Endothelial cell of umbilical vein (primary cell): ENCODE measurements at regions not wholly inside any gene's neighbourhood (a gene's known extent, or its start where the extent isn't known, plus 50 kb on each side); places are given as distances from the start of the nearest gene placed in this dataset.

Experiments
- BruUV-seq: library from RNA; stranded (reverse); fragments of 400-500 nt; replicated peaks from 2 replicates; lab custom pipeline; 2021; lab: Mats Ljungman, UMichigan
- CTCF ChIA-PET: fragments of 300-600, 350-600 bp; sonication (Branson Sonifier 250); formaldehyde crosslinking; loops from one replicate; lab custom pipeline; 2021; ENCODE audit warnings: antibody characterized with exemption, inconsistent platforms; lab: Charles Lee
- POLR2A ChIA-PET: fragments of 300-600, 350-600 bp; sonication (Branson Sonifier 250); formaldehyde crosslinking; loops from one replicate; lab custom pipeline; 2021; ENCODE audit warnings: antibody characterized with exemption, inconsistent platforms; lab: Charles Lee
- DNase-seq: peaks from one replicate; pipeline ENCODE4 v3.0.0-alpha.2; 2011; ENCODE audit warnings: low read depth, low spot score
- FAIRE-seq: peaks from 2 replicates; lab custom pipeline; 2011; peaks lifted over from hg19 to GRCh38; lab: Jason Lieb, UNC
- H2AFZ ChIP-seq: 2 replicates; pipeline ENCODE4 v1.6.0; 2012; ENCODE audit warnings: low read depth, low read length, control low read depth, inconsistent platforms
- H3K27ac ChIP-seq: 2 replicates; pipeline ENCODE4 v1.5.1; 2011; ENCODE audit warnings: low read depth, mild to moderate bottlenecking, control low read depth, low read length, moderate library complexity; ENCODE audit not compliant: insufficient read depth
- H3K27me3 ChIP-seq, 2 experiments: 2 replicates each; pipeline versions ENCODE4 v1.6.0 to v1.6.1; 2011; ENCODE audit warnings: low read length in 2 of 2, mixed read lengths in 1 of 2; ENCODE audit not compliant: control insufficient read depth in 2 of 2, insufficient read depth in 2 of 2
- H3K36me3 ChIP-seq, 2 experiments: 2 replicates in 1 of 2; 3 replicates in 1 of 2; pipeline ENCODE4 v1.5.1; 2011; ENCODE audit warnings: low read length in 2 of 2, mild to moderate bottlenecking in 1 of 2, moderate library complexity in 1 of 2; ENCODE audit not compliant: control insufficient read depth in 2 of 2, insufficient read depth in 2 of 2; ENCODE audit errors: extremely low read depth in 1 of 2
- H3K4me1 ChIP-seq: 3 replicates; pipeline ENCODE4 v1.5.1; 2011; ENCODE audit warnings: mild to moderate bottlenecking, low read length; ENCODE audit not compliant: control insufficient read depth, insufficient read depth; ENCODE audit errors: extremely low read depth
- H3K4me2 ChIP-seq: 2 replicates; pipeline ENCODE4 v1.6.1; 2011; ENCODE audit warnings: low read length, control low read depth, mixed read lengths; ENCODE audit not compliant: insufficient read depth
- H3K4me3 ChIP-seq, 3 experiments: fragments of 200-600 bp in 1 of 3; sonication (generic), shearing (Covaris generic) in 1 of 3; replicated peaks in 1 of 3; 2 replicates each; pipeline ENCODE4 v1.5.1; 2011 to 2016; ENCODE audit warnings: control low read depth in 3 of 3, low read length in 3 of 3, mild to moderate bottlenecking in 2 of 3, inconsistent platforms in 1 of 3, low read depth in 1 of 3, moderate library complexity in 1 of 3; ENCODE audit not compliant: insufficient read depth in 1 of 3
- H3K79me2 ChIP-seq: 2 replicates; pipeline ENCODE4 v1.6.0; 2012; ENCODE audit warnings: low read length, inconsistent platforms; ENCODE audit not compliant: control insufficient read depth, insufficient read depth
- H3K9ac ChIP-seq: replicated peaks from 2 replicates; pipeline ENCODE3; 2011; ENCODE audit warnings: low read length, control low read depth; ENCODE audit not compliant: insufficient read depth; ENCODE audit errors: extremely low read depth
- H3K9me1 ChIP-seq: replicated peaks from 3 replicates; pipeline ENCODE4 v1.6.0; 2011; ENCODE audit warnings: mild to moderate bottlenecking, low read length; ENCODE audit not compliant: control insufficient read depth, insufficient read depth; ENCODE audit errors: extremely low read depth
- H3K9me3 ChIP-seq: replicated peaks from 2 replicates; pipeline ENCODE4 v1.5.1; 2012; ENCODE audit warnings: low read length, inconsistent platforms; ENCODE audit not compliant: control insufficient read depth, insufficient read depth
- H4K20me1 ChIP-seq: replicated peaks from 2 replicates; pipeline ENCODE3; 2011; ENCODE audit warnings: mild to moderate bottlenecking, low read length; ENCODE audit not compliant: control insufficient read depth, insufficient read depth; ENCODE audit errors: extremely low read depth
- CTCF ChIP-seq, 2 donors: IDR thresholded peaks; 1 replicate in 1 of 2; 2 replicates in 1 of 2; pipeline ENCODE4 v1.5.1; 2011; ENCODE audit warnings: low read length in 2 of 2, mild to moderate bottlenecking in 2 of 2, moderate library complexity in 2 of 2, control low read depth in 1 of 2, inconsistent platforms in 1 of 2, low read depth in 1 of 2; ENCODE audit not compliant: insufficient read depth in 1 of 2; ENCODE audit errors: extremely low read depth in 1 of 2
- EZH2 ChIP-seq: IDR thresholded peaks from 2 replicates; pipeline ENCODE4 v1.6.1; 2012; ENCODE audit warnings: borderline replicate concordance, low read depth, mild to moderate bottlenecking, moderate library complexity, low read length, inconsistent platforms; ENCODE audit not compliant: severe bottlenecking
- FOS ChIP-seq: IDR thresholded peaks from 2 replicates; pipeline ENCODE4 v1.6.1; 2011; ENCODE audit warnings: mild to moderate bottlenecking, low read length, moderate library complexity, borderline replicate concordance; ENCODE audit not compliant: insufficient read depth
- GATA2 ChIP-seq: IDR thresholded peaks from 2 replicates; pipeline ENCODE4 v1.7.0; 2011; ENCODE audit warnings: low read depth, mild to moderate bottlenecking, moderate library complexity, mixed read lengths, low read length; ENCODE audit not compliant: insufficient read length, insufficient read depth
- JUN ChIP-seq: IDR thresholded peaks from 2 replicates; pipeline ENCODE4 v1.6.1; 2011; ENCODE audit warnings: borderline replicate concordance, low read depth; ENCODE audit not compliant: insufficient read length, insufficient read depth
- MAX ChIP-seq: IDR thresholded peaks from 2 replicates; pipeline ENCODE4 v1.6.1; 2011; ENCODE audit not compliant: insufficient read depth, insufficient read length
- MYC ChIP-seq: IDR thresholded peaks from one replicate; pipeline ENCODE4 v1.6.1; 2011; ENCODE audit warnings: mild to moderate bottlenecking, low read depth, low read length
- POLR2A ChIP-seq: IDR thresholded peaks from 2 replicates; pipeline ENCODE4 v1.6.1; 2012; ENCODE audit warnings: low read depth, mild to moderate bottlenecking, control low read depth, low read length
- POLR2AphosphoS5 ChIP-seq: IDR thresholded peaks from 2 replicates; pipeline ENCODE4 v1.6.1; 2012; ENCODE audit warnings: low read depth, mild to moderate bottlenecking, control low read depth, low read length, moderate library complexity; ENCODE audit not compliant: insufficient read depth
- dilution Hi-C: fragments of 300-500 bp; cut with MboI; formaldehyde crosslinking; loops from one replicate; pipeline ENCODE4 v1.15.0; 2019; ENCODE audit warnings: low sequenced_read_pairs; ENCODE audit not compliant: extremely low pct_ligation_motif_present
- intact Hi-C: fragments of 100-400 bp; cut with micrococcal nuclease; formaldehyde crosslinking; loops from one replicate; pipeline ENCODE4 v1.10.0; 2022

GRCh38 chr12:13735734-13736133 is 245.7 kb downstream of the GRIN2B start:
- no peak overlapping the region for H2AFZ ChIP-seq
- H3K27ac ChIP-seq, result no peak overlapping the region
- no peaks in the 10 kb centered on the region for H3K4me1 ChIP-seq
- no peaks in the 10 kb centered on the region for H3K36me3 ChIP-seq
- ChIA-PET POLR2A (no interaction called here), CTCF (no interaction called here)
- dilution Hi-C loops, result no loop called here
- H3K4me2 ChIP-seq, result no peak overlapping the region
- no peaks in the 10 kb centered on the region for H4K20me1 ChIP-seq
- no TSS peak for BruUV-seq
- no peaks in the 10 kb centered on the region for H3K79me2 ChIP-seq
- FAIRE-seq, result no peak
- no peaks in the 10 kb centered on the region for H3K9me3 ChIP-seq
- no peak overlapping the region for H3K9ac ChIP-seq
- no peaks in the 10 kb centered on the region for H3K27me3 ChIP-seq
- intact Hi-C loops, result no loop called here
- H3K4me3 ChIP-seq, result no peak overlapping the region
- no peak for TF ChIP-seq JUN
- no peak for DNase-seq
- H3K9me1 ChIP-seq, result no peaks in the 10 kb centered on the region

GRCh38 chr12:13734584-13735152 is 246.7 kb downstream of the GRIN2B start:
- Histone ChIP-seq H3K9ac (no peak overlapping the region), H3K79me2 (no peaks in the 10 kb centered on the region), H3K27ac (no peak overlapping the region), H3K4me3 (no peak overlapping the region), H3K4me2 (no peak overlapping the region), H3K27me3 (no peaks in the 10 kb centered on the region), H2AFZ (no peak overlapping the region), H3K36me3 (no peaks in the 10 kb centered on the region), H3K9me3 (no peaks in the 10 kb centered on the region), H3K9me1 (no peaks in the 10 kb centered on the region), H3K4me1 (no peaks in the 10 kb centered on the region), H4K20me1 (no peaks in the 10 kb centered on the region)
- intact Hi-C loops, result no loop called here
- TF ChIP-seq JUN (no peak), CTCF (IDR thresholded peaks at IDR 0.05; ENCODE audit: extremely low read depth in 1 of 2, insufficient read depth in 1 of 2, low read depth in 1 of 2, low read length in 2 of 2) (no peak), GATA2 (no peak), POLR2A (no peak), FOS (no peak), MAX (no peak), POLR2AphosphoS5 (no peak), EZH2 (no peak), MYC (no peak)
- FAIRE-seq (no peak), DNase-seq (no peak)
- dilution Hi-C loops, result no loop called here
- ChIA-PET POLR2A (no interaction called here), CTCF (no interaction called here)
- no TSS peak for BruUV-seq
